ENCODE measurements at regions not wholly inside any gene's neighbourhood (a gene's known extent, or its start where the extent isn't known, plus 50 kb on each side); places are given as distances from the start of the nearest gene placed in this dataset.
"Not testable (repeated sequence)": the region's sequence is repeated elsewhere in the genome, so short reads cannot be mapped to it uniquely, and the experiment has no call there.

DNA sequence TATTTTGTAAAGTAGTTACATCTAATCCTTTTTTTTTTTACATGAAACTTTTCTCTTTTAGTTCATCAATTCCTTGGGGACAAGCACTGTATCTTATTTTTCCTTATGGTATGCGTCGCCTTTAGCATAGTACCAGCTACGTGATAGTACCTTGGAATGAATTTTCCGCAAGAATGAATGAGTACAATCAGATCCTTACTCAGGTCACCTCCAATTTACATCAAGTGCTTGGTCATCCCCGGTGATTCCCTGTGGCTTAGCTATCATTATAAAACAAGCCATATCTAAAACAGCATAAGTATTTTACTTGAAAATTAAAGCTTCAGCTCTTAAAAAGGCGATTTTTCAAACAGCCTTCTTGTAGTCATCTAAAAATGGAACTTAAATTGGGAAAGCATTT, 680.4 kb upstream of the MAP3K7 start:
- no peak for ATAC-seq

DNA sequence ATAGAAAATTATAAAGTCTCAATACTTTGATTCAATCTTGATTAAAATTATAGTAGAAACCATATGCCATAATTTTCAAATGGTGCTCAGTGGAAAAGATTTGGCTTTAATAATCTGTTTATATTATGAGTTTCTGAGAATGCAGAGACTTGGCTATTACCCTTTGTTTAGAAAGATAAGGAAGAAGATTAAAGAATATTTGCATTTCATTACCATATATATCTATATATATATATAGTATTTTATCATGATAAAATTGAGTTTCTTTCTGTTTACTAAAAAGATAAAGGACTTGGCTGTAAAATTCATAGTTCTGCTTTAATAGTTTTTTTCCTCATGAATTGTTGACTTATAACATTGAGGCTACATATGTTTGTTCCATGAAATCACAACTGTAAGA, 679.3 kb upstream of the MAP3K7 start:
- ATAC-seq, result no peak

DNA sequence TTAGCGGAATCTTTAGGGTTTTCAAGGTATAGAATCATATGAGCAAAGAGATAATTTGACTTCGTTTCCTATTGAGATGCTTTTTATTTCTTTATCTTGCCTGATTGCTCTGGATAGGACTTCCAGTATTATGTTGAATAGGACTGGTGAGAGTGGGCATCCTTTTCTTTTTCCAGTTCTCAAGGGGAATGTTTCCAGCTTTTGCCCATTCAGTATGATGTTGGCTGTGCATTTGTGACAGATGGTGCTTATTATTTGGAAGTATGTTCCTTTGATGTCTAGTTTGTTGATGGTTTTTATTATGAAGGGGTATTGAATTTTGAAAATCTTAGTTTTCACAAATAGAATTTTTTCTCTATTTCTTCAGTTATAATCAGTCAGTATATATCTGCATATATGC, 656.6 kb upstream of the MAP3K7 start:
- ATAC-seq, result no peak

DNA sequence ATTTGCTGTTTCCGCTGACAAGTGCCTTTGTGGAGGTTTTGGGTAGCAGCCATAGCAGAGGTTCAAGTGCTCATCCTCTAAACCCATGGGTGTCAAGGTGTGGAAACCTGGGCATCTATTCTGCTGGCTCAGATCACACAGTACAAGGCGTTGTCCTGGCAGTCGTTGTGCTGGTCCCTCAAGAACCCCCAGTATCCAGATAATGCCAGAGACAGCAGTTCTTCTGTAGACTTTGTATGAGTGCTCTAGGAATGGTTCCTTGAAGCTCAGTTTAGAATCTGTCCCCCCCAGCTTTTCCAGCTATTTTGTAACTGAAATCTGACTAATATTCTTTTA, 655.7 kb upstream of the MAP3K7 start:
- ATAC-seq, result no peak

DNA sequence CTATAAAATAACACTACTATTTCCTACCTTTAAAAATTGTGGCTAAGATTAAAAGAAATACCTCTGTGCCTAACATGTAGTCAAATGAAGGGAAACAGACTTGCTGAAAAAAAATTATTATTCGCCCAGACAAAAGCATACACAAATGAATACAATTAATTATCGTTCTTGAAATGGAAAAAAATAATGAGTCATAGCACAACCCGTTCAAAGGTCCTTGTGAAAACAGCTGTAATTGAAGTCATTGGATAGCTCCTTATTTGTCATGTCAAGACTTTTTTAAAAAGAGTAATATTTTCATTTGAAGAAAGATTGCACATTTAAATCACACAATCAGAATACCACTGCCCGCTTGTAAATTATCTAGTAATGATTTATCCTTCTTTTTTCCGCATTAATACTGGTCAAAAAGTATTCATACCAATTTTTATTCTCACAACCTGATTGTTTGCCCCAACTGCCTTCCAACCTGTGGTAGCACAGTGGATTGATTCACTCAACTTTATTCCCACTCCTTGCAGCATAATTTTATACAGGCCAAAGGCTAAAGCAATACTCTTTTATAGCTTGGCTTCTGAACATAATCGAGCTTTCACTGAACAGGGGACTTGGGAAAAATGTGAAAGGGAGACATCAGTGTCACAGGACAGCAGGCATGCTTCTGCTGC, 655.2 kb upstream of the MAP3K7 start:
- no peak for ATAC-seq

DNA sequence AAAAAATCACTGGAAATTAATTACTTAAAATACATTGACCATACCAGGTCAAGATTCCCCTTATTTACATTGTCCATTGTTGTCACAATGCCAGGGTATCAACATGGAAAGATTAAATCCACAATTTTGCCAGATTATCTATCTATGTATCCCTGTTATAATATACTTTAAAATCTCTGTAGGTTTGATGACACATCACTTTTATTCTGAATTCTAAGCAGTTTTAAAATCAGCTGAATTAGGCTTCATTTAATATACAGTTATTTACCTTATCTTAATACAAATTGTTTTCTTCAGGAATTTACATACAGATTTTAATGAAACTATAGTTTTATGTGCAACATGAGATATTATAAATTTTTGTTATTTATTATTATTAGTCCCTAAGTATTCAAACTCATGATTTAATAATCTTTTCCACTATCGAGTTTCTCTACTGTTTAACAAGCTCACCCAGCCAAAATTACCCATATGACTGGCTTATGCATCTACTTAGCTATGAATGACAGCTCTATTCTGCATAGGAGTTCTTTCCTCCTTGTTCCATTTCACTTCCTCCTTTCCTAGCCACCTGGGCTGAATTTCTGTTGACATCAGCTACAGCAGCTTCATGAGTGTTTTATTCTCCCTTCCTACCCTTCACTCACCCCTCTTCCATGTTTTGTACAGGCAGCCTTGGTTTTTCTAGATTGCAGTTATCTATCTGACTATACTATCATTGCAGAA, 654.2 kb upstream of the MAP3K7 start:
- ATAC-seq, result no peak

DNA sequence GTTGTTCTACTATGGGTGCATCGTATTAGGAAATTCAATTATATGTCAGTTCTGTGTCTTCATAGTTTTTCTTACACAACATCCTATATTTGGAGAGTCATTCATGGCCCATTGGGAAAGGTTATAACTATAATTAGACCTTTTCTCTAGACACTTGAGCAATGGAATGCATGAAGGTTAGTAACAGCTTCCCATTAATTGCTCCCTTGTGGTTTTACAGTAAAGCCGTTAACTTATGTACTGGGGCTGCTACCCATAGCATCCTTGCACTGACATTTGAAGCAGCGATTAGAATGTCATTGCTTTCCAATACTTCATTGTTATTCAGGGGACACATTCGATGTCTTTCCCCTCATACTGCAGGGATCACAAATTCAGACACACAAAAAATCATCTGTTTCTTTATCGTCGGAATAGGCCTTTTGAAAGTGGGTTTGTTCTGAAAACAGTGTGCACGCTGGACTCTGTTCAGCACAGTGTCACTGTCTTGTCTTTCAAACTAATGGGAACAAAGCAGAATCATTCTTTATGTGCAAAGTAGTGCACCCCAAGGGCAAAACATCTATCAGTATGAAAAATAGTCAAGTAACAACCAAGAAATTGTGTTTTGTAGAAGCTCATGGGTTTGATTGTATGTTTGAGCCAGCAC, 634.3 kb upstream of the MAP3K7 start:
- ATAC-seq, result no peak

DNA sequence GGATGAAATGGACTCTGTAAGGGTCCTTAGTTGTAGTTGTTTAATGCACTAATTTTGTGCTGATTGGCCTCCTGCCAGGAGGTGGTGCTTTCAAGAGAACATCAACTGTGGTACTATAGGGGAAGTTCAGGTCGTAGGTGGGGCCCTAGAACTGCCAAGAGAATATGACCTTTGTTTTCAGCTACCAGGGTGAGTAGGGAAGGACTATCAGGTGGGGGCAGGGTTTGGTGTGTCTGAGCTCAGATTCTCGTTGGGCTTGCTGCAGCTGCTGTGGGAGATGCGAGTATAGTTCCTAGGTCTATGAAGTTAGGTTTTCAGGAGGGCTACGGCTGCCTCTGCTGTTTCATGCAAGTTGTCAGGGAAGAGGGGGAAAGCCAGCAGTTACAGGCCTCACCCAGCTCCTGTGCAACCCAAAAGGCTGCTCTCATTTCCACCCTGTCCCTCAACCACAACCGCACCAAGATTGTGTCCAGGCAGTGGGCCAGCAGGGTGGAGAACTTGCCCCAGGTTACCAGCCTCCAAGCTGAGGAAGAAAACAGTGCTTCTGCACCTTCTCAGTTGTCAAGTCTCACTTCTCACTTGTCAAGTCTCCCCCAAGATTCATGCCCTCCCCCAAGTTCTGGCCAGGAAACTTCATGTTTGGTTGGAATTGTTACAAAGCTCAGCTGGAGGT, 626.5 kb upstream of the MAP3K7 start:
- ATAC-seq, result no peak

DNA sequence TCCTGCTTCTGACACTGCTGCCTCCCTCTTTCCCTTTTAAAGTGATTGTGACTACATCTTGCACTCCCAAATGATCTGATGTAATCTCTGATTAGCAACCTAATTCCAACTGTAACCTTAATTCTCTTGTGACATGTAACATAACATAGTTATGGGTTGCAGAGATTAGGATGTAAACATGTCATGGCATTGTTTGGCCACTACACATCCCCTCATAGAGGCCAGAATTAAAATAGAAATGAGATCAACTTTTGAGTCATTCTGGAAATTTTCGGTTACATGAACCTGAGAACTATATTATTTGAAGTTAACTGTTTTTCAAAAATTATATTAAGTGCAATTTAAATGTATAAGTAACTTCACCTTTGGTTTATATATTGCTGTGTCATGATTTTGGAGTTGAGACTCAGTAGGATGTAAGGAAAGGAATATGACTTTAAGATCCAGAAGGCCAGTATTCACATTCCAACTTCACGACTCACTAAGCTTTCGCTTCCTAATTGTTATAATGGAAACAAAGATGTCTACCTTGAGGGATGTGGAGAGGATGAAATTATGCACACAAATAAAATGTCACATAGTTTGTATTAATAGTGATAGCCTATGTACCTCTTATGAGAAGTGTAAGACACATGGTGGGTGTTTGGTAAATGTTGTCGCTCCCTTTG, 611.9 kb upstream of the MAP3K7 start:
- ATAC-seq, result no peak

DNA sequence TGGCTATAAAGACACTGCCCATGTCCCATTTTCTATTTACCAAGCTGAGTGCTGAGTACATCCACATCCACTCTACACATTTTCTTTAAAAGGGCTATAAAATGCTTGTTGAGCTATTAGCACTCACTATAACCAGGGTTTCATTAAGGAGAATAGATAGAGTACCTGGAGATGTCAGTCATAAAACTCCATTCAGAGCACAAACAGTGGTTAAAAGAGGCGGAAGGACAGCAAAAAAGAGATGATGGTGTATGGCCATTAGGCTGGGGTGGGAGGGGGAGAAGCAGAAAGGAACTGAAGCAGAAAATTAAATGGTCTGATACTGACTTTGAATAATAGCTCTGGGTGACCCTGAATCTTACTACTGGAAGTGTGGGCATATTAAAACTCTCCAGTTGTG, 609.9 kb upstream of the MAP3K7 start:
- ATAC-seq, result no peak

DNA sequence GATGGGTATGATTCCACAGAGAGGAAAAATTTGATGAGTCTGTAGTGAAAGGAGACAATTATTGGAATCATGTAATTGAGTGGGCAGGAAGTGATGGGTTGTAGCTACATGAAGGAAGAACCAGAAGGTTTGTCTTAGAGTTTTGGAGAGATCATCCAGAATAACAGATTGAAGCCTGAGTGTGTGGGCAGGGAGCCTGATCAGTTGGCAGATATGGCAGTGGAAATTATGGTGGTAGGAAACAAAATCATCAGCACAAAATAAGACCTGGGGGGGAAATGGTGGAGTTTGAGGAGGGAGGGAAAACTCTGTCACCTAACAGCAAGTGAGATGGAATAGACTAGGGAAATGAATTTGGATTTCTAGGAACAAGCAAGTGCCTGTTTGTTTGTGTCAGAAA, 606.6 kb upstream of the MAP3K7 start:
- no peak for ATAC-seq

DNA sequence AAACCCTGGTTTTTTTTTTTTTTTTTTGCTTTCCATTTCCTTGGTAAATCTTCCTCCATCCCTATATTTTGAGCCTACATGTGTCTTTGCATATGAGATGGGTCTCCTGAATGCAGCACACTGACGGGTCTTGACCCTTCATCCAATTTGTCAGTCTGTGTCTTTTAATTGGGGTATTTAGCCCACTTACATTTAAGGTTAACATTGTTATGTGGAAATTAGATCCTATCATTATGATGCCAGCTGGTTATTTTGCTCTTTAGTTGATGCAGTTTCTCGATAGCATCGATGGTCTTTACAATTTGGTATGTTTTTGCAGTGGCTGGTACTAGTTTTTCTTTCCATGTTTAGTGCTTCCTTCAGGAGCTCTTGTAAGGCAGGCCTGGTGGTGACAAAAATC, 603.2 kb upstream of the MAP3K7 start:
- ATAC-seq, result not testable (repeated sequence)

DNA sequence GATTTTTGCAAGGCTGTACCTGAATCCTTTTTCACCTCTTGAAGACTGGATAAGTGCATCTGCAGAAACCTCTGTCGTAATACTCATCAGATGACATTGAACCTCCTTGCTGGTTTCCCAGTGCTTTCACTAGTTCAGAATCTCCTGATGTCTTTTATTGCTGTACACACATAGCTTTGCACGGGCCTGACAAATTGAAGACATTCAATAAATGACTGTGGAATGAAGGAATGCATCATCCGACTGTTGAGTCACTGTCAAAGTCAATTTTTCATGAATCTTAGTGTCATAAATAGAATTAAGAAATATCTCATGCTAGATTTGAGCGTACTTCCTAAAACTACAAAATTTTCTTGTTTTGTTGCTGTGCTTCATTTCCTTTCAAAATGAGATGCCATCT, 598.2 kb upstream of the MAP3K7 start:
- ATAC-seq, result no peak

DNA sequence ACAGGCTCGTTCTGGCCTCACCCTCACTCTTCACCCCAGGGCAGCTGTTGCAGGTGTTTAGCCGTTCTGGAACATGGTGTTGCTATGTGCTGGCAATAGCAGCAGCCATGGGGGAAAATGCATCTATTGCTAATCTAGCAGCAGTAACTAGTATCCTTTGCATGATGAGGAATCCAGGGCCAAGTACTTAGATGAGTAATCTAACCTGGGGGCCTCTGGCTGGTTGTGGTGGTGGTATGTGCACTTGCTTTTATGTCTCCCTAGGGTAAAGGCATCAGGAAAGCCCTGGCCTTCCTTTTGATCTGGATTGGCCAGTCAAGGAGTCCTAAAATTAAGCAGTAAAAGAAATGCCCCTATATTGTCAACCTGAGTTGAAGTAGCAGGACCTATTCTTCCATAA, 594.5 kb upstream of the MAP3K7 start:
- no peak for ATAC-seq

DNA sequence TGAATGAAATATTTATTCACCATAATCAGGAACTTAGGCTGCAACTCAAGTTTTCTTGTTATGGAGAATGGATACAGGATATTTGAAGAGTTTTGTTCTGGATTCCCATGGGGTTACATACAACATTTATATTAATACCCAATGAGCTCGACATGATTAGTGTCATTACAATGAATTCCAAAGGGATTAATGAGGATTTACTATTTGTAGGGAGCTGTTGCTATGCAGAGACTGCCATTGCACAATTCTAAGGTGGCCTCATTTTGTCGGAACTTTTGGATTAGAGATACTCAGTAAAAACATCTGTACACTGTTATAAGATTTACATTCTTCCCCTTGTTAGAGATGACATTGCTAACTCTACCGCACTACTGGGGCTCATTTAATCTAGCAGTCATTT, 586.8 kb upstream of the MAP3K7 start:
- ATAC-seq, result no peak

DNA sequence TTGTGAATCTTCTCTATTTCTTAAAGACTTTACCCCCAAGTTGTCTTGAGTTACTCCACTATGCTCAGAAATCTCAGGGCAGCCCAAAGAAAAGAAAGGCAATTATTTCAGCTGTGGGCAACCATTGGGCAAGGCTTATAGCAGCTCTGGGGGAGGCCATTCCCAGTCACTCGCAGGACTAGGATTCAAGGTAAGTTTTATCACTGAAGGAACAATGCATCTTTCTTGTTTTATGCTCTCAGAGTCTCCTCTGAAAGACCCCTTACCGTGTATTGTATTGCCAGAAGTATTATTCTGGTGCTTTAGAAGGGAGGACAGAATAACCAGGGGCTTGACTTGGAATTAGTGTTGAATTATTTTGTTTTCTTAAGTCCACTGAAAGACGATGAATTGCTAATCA, 586.3 kb upstream of the MAP3K7 start:
- ATAC-seq, result no peak

DNA sequence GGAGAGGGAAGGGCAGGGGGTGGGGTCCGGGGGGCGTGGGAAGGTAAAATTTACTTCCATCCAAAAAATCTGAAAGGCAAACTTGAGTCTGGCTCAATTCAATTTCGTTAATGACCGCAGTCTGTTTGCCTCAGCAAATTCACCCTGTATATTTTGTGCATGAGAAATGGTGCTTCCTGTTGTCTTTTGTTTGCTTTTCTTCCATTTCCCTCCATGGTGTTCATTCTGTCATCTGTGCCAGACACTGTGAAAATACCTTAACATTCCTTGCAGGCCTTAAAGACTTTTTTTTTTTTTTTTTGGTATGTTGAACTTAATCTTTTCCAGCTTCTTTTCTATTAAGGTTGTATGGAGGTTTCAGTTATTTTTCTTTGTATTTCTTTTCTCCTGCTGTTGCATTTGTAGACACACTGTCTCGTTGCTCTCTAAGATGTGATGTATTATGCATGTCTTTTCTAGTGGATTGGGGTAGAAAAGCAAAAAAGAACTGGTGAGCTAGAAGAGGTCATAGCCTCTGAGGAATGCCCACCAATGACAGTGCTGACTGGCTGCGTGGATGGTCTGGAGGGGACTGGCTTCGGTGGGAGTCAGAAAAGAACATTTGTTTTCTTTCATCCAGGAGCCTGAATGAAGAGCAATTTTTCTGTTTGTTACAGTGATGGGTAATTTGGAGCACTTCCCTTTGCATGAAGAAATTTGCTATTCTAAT, 585.0 kb upstream of the MAP3K7 start:
- no peak for ATAC-seq

DNA sequence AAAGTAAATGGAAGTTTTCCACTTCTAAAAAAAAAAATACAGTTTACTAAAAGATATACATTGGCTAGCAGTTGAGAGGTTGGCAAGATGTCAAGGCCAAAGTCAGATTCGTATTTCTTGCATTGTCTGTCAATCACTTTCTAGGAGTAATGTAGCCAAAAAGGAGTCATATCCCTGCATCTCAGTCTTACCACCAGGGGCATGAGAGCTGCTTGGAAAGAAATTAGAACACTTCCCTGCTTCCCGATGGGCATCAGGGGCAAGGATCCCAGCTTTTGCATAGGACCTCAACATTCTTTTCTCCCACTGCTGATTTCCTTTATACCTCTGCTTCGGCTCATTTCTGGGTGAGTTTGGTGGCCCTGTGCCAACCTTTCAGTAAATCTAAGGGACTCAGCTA, 581.0 kb upstream of the MAP3K7 start:
- no peak for ATAC-seq

DNA sequence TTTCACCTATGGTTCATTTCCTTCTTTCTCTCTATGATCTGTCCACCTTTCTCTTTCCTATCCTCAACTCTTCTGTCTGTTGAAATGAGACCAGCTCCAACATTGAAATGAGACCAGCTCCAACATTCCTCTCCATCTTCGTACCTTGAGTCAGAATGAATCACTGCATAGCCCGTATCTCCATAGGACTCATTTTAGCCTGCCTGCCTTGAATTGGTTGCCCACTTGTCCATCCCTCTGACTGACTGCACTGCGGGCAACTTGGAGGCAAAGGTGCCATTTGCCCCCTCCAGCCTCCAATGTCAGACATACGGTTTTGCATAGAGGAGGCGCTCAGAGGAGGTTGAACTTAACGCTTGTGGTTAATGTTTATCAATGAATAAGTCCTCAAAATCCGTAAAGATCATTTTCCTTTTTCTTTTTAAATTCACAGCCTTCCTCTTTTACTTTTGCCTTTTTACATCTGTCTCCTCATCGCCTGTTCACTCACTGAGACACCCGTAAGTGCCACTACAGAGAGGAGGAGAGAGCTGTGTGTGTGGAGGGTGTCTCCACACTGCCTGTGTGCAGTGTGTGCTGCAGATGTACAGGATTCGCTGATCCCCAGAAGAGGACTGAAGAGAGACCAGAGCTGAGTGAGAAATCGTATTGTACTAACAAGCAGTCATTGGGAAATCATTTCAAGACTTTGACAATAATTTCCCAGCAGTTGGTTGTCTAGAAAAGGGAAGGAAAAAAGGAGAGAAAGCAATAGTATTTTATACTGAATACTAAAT, 579.6 kb upstream of the MAP3K7 start:
- ATAC-seq, result no peak

DNA sequence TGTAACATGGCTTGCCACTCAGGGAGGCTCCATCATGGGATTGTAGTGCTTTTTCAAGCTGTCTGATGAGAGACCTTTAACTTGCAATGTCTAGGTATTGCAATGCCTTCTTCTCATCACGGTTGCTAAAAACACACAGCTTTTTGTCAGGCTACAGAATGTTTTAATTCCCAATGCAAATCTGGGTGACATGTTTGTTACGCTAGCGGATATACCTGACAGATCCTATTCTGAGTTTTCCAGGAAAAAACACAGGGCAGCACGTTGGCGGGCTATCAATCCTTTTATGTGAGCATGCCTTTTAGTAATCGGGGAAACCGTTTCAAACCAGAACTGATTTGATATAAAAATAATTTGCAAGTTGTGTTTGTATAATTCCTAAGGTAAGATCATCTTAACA, 577.2 kb upstream of the MAP3K7 start:
- ATAC-seq, result no peak

DNA sequence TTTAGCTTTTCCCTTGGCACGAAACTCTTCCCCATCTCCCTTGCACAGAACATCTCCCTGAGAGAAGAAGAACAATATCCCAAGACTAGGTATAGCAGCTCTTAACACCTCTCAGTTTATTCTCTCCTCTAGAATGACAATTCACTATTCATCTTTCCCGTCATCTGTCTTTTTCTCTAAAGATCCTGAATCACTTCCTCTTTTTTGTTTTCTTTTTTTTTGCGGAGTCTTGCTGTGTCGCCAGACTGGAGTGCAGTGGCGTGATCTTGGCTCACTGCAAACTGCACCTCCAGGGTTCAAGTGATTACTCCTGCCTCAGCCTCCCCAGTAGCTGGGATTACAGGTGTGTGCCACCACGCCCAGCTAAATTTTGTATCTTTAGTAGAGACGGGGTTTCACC, 574.4 kb upstream of the MAP3K7 start:
- ATAC-seq, result no peak
